NOMO-1 treated with DMSO at 0.1 percent for 48 hours (cell line): ENCODE measurements at regions not wholly inside any gene's neighbourhood (a gene's known extent, or its start where the extent isn't known, plus 50 kb on each side); places are given as distances from the start of the nearest gene placed in this dataset.
"Not testable (repeated sequence)": the region's sequence is repeated elsewhere in the genome, so short reads cannot be mapped to it uniquely, and the experiment has no call there.

Experiments used
- DNase-seq: peaks from one replicate; lab custom pipeline; 2025; ENCODE audit not compliant: unreplicated experiment; lab: John Stamatoyannopoulos, UW

GRCh38 chr7:109402107-109402506 lies 832.4 kb downstream of the DNAJB9 start:
- DNase-seq, result no peak

DNA sequence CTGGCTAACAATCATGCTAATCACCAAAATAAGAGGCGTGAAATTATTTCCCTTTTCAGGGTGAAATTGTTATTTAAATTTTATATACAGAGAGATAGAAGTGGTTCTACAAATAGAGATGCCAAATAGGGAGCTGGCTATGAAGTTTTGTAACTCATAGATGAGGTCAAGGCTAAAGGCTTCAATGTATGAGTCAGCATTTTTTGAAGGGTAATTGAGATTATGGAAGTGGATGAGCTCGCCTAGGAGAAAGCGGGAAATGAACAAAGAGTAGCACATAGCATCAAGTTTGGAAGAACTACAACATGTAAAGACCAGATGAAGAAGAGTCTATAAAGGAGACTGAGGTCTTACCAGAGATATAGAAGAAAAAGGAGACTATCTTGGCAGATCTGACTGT lies 838.1 kb downstream of the DNAJB9 start:
- no peak for DNase-seq

- DNase-seq, result no peak
These were observed 868.3 kb downstream of the DNAJB9 start for GRCh38 chr7:109437957-109438356.

DNA sequence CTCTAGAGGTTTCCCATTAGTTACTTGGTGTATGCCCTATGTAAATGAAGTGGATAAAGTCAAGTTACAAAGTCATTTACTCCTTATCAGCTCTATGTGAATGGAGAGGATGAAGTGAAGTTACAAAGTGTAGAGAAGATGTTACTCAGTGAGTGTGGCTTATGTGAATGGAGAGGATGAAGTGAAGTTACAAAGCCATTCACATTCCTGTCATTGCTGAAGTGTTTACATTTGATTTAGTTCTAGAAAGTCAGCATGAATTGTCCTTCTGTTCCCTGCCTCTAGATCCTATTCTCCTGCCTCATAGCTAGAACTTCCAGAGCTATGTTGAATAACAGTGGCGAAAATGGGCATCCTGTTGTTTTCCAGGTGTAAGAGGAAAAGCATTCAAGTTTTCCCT lies 880.1 kb downstream of the DNAJB9 start:
- no peak for DNase-seq

- no peak for DNase-seq
These were observed 886.4 kb downstream of the DNAJB9 start for GRCh38 chr7:109456116-109456515.

GRCh38 chr7:109460296-109460695 lies 890.6 kb downstream of the DNAJB9 start:
- DNase-seq, result no peak

GRCh38 chr7:109462171-109462570 lies 892.5 kb downstream of the DNAJB9 start:
- no peak for DNase-seq

GRCh38 chr7:109467729-109468128 lies 898.1 kb downstream of the DNAJB9 start:
- DNase-seq, result not testable (repeated sequence)

- DNase-seq, result no peak
These were observed 903.5 kb downstream of the DNAJB9 start for GRCh38 chr7:109473172-109473571.

- DNase-seq, result no peak
These were observed 906.7 kb downstream of the DNAJB9 start for GRCh38 chr7:109476409-109476808.

- DNase-seq, result no peak
These were observed 909.7 kb downstream of the DNAJB9 start for GRCh38 chr7:109479388-109479787.

DNA sequence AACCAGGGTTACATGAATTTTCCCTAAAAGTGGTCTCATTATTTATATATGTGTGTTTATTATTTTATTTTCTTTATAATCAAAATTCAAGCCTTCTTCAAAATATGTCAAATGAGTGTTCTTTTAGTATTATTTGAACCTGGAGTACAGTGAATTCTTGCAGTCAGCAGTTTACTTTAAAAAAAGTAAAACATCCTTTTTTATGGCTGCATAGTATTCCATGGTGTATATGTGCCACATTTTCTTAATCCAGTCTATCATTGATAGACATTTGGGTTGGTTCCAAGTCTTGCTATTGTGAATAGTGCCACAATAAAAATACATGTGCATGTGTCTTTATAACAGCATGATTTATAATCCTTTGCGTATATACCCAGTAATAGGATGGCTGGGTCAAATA lies 920.9 kb downstream of the DNAJB9 start:
- not testable (repeated sequence) for DNase-seq

DNA sequence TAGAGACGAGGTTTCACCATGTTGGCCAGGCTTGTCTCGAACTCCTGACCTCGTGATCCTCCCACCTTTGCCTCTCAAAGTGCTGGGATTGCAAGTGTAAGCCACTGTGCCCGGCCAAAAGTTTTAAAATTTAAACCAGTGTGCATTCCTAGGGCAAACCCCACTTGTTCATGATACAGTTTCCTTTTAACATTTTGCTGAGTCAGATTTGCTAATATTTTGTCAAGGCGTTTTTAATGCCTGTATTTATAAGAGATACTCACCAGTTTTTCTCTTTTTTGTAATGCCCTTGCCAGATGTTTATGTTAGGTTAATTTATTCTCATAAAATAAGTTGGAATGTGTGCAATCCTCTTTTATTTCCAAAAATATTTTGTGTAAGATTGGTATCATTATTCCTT lies 927.4 kb downstream of the DNAJB9 start:
- DNase-seq, result no peak

- no peak for DNase-seq
These were observed 928.5 kb downstream of the DNAJB9 start for GRCh38 chr7:109498131-109498530.

- no peak for DNase-seq
These were observed 933.7 kb downstream of the DNAJB9 start for GRCh38 chr7:109503421-109503820.

GRCh38 chr7:109522585-109522984 lies 952.9 kb downstream of the DNAJB9 start:
- DNase-seq, result no peak

DNA sequence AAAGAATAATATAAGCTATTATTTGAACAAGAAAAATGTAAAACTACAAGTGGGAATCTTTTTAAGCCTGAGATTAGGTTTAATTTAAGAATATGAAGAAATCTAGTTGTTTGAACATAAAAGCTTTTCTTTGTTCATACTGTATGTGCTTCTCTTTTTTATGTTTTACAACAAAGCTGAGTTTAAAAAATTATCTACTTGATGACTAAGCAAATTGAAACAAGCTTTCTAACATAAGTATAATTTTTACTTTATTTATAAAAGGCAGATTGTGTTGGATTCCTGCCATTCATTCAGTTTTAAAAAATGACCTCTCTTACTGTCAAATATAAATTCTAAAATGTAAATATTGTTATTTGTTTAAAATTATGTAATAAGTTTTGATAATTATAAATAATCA lies 958.2 kb downstream of the DNAJB9 start:
- DNase-seq, result no peak

GRCh38 chr7:109529712-109530111 lies 960.0 kb downstream of the DNAJB9 start:
- no peak for DNase-seq

GRCh38 chr7:109532262-109532992 lies 962.8 kb downstream of the DNAJB9 start:
- DNase-seq, result no peak

DNA sequence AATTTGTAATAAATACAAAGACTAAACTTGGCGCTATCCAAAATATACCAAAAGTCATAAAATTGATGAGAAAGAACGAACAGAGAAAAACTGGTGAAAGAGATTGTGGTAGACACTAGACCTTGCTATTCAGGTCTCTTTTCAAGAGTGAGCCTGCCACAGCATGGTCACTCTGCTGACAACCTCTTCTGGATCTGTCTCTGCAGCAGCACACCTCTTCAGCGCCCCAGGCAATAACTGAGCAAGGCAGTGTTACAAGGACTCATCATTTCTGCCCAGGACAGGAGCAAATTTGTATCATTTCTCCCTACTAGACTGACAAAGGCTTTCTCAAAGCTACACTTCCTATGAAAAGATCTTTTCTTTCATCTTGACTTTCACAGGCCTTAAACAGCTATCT lies 976.0 kb downstream of the DNAJB9 start:
- DNase-seq, result no peak

DNA sequence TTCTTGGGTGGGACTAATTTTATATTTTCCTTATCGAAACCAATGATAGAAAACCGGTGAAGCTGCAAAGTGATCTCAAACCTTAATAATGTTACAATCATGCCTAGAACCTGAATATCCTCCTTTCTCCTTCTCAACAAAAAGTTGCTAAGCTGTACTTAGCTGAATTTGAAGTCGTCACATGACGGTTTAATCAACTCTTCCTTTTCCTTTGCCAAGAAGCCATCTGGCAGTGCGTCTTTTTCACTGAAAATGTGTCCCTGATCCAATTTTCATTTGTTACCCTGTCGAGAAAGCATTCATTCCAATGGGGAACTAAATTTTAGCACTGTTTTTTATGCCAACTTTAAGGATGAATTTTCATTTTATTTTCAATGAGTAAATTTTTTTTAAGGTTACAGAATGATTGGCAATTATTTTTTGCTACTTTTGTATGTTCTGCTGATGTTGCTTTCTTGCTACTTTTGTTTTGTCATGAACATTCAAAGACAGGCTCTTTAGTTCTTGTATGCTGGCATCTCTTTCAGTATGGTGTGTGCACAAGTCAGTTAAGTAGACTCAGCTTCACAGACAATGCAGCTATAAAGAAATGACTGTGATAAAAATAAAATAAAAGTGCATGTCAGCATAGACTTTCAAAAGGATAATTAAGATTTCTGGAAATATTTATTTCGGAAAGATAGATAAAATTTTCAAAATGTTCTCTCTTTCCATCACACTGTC lies 980.0 kb downstream of the DNAJB9 start:
- DNase-seq, result no peak

DNA sequence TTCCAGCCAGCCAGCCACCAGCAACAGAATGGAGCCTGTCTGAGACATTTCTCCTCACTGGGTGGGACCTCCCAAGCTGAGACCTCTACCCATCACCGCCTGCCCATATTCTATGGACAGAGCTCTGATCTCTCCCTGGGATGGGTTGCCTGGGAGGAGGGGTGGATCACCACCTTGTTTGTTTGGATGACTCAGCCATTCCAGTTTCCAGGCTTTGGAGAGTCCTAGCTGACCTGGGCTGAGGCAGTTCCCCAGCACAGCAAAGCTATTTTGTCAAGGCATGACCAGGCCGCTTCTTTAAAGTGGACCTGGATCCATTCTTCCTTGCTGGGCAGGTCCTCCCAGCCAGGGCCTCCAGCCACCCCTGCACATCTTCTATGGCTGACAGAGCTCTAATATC lies 982.3 kb downstream of the DNAJB9 start:
- no peak for DNase-seq

GRCh38 chr7:109577265-109577664 lies 1007.6 kb downstream of the DNAJB9 start:
- no peak for DNase-seq
